CD8-positive, alpha-beta memory T cell (primary cell): ENCODE measurements at regions not wholly inside any gene's neighbourhood (a gene's known extent, or its start where the extent isn't known, plus 50 kb on each side); places are given as distances from the start of the nearest gene placed in this dataset.
"Not testable (repeated sequence)": the region's sequence is repeated elsewhere in the genome, so short reads cannot be mapped to it uniquely, and the experiment has no call there.

Source experiments
- CTCF ChIA-PET: fragments of 350-600 bp; sonication (Branson Sonifier 250); formaldehyde crosslinking; loops from one replicate; lab custom pipeline; 2021; ENCODE audit warnings: antibody characterized with exemption; lab: Charles Lee
- POLR2A ChIA-PET: fragments of 350-600 bp; sonication (Branson Sonifier 250); formaldehyde crosslinking; loops from one replicate; lab custom pipeline; 2021; ENCODE audit warnings: antibody characterized with exemption; lab: Charles Lee
- DNase-seq, 5 donors: peaks; one replicate each; pipeline versions ENCODE4 v3.0.0 to v3.0.0-alpha.2; 2020 to 2022; ENCODE audit warnings: mixed read lengths in 1 of 5
- H3K27ac ChIP-seq: one replicate; pipeline ENCODE4 v1.7.0; 2013; ENCODE audit warnings: low read depth, mild to moderate bottlenecking, low read length, moderate library complexity
- H3K27me3 ChIP-seq: 2 replicates; pipeline ENCODE4 v1.7.0; 2013; ENCODE audit warnings: low read length, mild to moderate bottlenecking; ENCODE audit not compliant: insufficient read depth, poor library complexity, severe bottlenecking
- H3K36me3 ChIP-seq: 2 replicates; pipeline ENCODE4 v1.7.0; 2013; ENCODE audit warnings: mild to moderate bottlenecking, low read length, moderate library complexity; ENCODE audit not compliant: insufficient read depth
- H3K4me1 ChIP-seq: 2 replicates; pipeline ENCODE4 v1.7.0; 2013; ENCODE audit warnings: mild to moderate bottlenecking, low read length, moderate library complexity; ENCODE audit not compliant: insufficient read depth
- H3K4me3 ChIP-seq: 2 replicates; pipeline ENCODE4 v1.7.0; 2013; ENCODE audit warnings: mild to moderate bottlenecking, low read length
- H3K9me3 ChIP-seq: 2 replicates; pipeline ENCODE4 v1.7.0; 2013; ENCODE audit warnings: mild to moderate bottlenecking, low read length
- H3K27ac Mint-ChIP-seq, 8 donors: one replicate each; pipeline ENCODE4 v1.8.0; 2020 to 2021; ENCODE audit warnings: mixed read lengths in 8 of 8, mild to moderate bottlenecking in 6 of 8, inconsistent platforms in 3 of 8, moderate library complexity in 3 of 8
- H3K27me3 Mint-ChIP-seq, 2 donors: one replicate each; pipeline ENCODE4 v1.8.0; 2020 to 2021; ENCODE audit warnings: mixed read lengths in 2 of 2, mild to moderate bottlenecking in 1 of 2, moderate library complexity in 1 of 2
- H3K36me3 Mint-ChIP-seq, 3 donors: one replicate each; pipeline ENCODE4 v1.8.0; 2020 to 2021; ENCODE audit warnings: mixed read lengths in 3 of 3, inconsistent platforms in 1 of 3, mild to moderate bottlenecking in 1 of 3
- H3K4me1 Mint-ChIP-seq, 3 donors: one replicate each; pipeline ENCODE4 v1.8.0; 2020 to 2021; ENCODE audit warnings: mixed read lengths in 3 of 3, inconsistent platforms in 1 of 3, mild to moderate bottlenecking in 1 of 3
- H3K4me3 Mint-ChIP-seq, 7 donors: one replicate each; pipeline ENCODE4 v1.8.0; 2020 to 2021; ENCODE audit warnings: mixed read lengths in 7 of 7, mild to moderate bottlenecking in 6 of 7, moderate library complexity in 4 of 7, inconsistent platforms in 2 of 7
- H3K9me3 Mint-ChIP-seq, 5 donors: one replicate each; pipeline ENCODE4 v1.8.0; 2020 to 2022; ENCODE audit warnings: mixed read lengths in 5 of 5, mild to moderate bottlenecking in 3 of 5, moderate library complexity in 2 of 5, inconsistent platforms in 1 of 5

DNA sequence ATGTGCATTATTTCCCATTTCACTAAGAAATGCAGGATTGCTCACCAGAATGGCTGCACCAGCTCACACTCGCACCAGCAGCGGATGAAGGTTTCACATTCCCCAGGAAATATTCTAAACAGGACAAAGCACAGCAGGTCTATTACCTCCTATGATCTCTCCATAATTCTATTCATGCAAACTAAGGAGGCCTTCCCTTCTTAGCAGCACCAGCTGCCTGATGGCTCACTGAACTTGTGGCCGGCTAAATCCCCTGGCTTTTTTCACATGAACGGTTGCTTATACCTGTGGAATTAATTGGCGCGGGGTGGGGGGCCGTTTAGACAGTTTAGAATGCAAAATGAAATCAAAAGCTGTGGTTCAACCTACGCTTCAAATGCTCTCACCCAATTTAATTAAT lies 73.5 kb upstream of the SRD5A3 start:
- CTCF ChIA-PET: no interaction called here
- no peak for DNase-seq
- Mint-ChIP-seq H3K36me3 (no peaks in the 10 kb centered on the region), H3K4me3 (no peak overlapping the region), H3K27me3 (peaks cover 9 to 26% of the 10 kb centered on the region in 2 donors), H3K27ac (no peak overlapping the region), H3K4me1 (no peaks in the 10 kb centered on the region), H3K9me3 (no peaks in the 10 kb centered on the region)
- no peaks in the 10 kb centered on the region for H3K27me3 ChIP-seq
- H3K27ac ChIP-seq: no peak overlapping the region
- no peaks in the 10 kb centered on the region for H3K9me3 ChIP-seq
- H3K4me3 ChIP-seq: no peak overlapping the region
- H3K36me3 ChIP-seq: no peaks in the 10 kb centered on the region
- POLR2A ChIA-PET: no interaction called here
- H3K4me1 ChIP-seq: no peaks in the 10 kb centered on the region

DNA sequence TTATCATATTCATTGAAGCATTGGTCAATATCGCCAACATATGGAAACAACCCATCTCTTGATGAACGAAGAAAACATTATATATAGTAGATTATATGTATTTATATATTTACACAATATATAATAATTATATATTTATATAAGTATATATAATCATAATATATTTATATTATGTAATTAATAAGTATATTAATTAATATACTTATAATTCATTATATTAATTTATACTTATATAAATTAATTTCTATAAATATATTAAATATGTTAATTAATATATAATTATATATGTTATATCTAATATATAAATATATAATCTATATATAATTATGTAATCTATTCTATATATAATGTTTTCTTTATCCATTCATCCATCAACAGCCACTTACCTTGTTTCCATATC lies 69.0 kb upstream of the SRD5A3 start:
- ChIA-PET POLR2A (no interaction called here), CTCF (no interaction called here)
- no peaks in the 10 kb centered on the region for H3K4me1 ChIP-seq

DNA sequence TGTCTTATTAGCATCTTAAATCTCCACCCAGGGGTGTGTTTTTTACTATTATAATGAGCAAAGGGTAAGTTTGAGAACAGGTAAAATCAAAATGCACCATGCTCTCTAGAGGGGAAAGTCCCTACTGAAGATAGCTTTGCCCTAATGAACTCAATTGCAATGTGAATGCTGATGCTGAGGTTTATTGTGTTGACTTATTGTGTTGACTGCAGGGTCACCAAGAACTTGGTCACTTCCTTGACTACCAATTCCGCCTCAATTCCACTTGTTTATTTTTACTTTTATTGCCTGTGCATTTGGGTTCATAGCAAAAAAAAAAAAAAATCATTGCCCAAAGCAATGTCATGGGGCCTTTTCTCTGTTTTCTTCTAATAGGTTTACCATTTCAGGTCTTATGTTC lies 67.7 kb upstream of the SRD5A3 start:
- ChIA-PET CTCF (no interaction called here), POLR2A (no interaction called here)
- no peak overlapping the region for H3K4me3 Mint-ChIP-seq
- H3K36me3 Mint-ChIP-seq: no peaks in the 10 kb centered on the region
- Histone ChIP-seq H3K27me3 (no peaks in the 10 kb centered on the region), H3K4me1 (no peaks in the 10 kb centered on the region), H3K36me3 (no peaks in the 10 kb centered on the region), H3K4me3 (no peak overlapping the region), H3K9me3 (no peaks in the 10 kb centered on the region), H3K27ac (no peak overlapping the region)
- peaks cover 0 to 24% of the 10 kb centered on the region in 2 donors for H3K27me3 Mint-ChIP-seq
- no peak for DNase-seq
- peaks cover 10 to 16% (median 13%) of the 10 kb centered on the region in 5 donors for H3K9me3 Mint-ChIP-seq
- H3K4me1 Mint-ChIP-seq: no peaks in the 10 kb centered on the region
- H3K27ac Mint-ChIP-seq: no peak overlapping the region

More for the DNA sequence above, 69.0 kb upstream of the SRD5A3 start:
- H3K27me3 ChIP-seq: no peaks in the 10 kb centered on the region
- H3K4me3 ChIP-seq: no peak overlapping the region
- peaks cover 0 to 8% (median 6%) of the 10 kb centered on the region in 5 donors for H3K9me3 Mint-ChIP-seq
- H3K27ac Mint-ChIP-seq: no peak overlapping the region
- no peaks in the 10 kb centered on the region for H3K4me1 Mint-ChIP-seq
- no peak for DNase-seq
- no peak overlapping the region for H3K27ac ChIP-seq
- H3K27me3 Mint-ChIP-seq: peaks cover 2 to 26% of the 10 kb centered on the region in 2 donors
- H3K36me3 ChIP-seq: no peaks in the 10 kb centered on the region
- no peaks in the 10 kb centered on the region for H3K9me3 ChIP-seq
- no peaks in the 10 kb centered on the region for H3K36me3 Mint-ChIP-seq
- H3K4me3 Mint-ChIP-seq: no peak overlapping the region

DNA sequence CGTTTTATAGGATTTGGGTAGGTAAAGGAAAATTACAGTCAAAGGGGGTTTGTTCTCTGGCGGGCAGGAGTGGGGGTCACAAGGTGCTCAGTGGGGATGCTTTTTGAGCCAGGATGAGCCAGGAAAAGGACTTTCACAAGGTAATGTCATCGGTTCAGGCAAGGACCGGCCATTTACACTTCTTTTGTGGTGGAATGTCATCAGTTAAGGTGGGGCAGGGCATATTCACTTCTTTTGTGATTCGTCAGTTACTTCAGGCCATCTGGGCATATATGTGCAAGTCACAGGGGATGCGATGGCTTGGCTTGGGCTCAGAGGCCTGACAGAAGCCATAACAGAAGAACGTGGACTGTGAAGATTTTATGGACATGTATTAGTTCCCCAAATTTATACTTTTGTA lies 65.6 kb upstream of the SRD5A3 start:
- H3K9me3 ChIP-seq, DNase-seq, H3K36me3 Mint-ChIP-seq, H3K27ac ChIP-seq, H3K27ac Mint-ChIP-seq, H3K4me3 Mint-ChIP-seq, H3K4me3 ChIP-seq, H3K36me3 ChIP-seq, H3K4me1 Mint-ChIP-seq, CTCF ChIA-PET, POLR2A ChIA-PET, H3K27me3 ChIP-seq, H3K4me1 ChIP-seq: not testable (repeated sequence)
- H3K27me3 Mint-ChIP-seq: peaks cover 0 to 14% of the 10 kb centered on the region in 2 donors
- H3K9me3 Mint-ChIP-seq: peaks cover 23 to 34% (median 27%) of the 10 kb centered on the region in 5 donors

DNA sequence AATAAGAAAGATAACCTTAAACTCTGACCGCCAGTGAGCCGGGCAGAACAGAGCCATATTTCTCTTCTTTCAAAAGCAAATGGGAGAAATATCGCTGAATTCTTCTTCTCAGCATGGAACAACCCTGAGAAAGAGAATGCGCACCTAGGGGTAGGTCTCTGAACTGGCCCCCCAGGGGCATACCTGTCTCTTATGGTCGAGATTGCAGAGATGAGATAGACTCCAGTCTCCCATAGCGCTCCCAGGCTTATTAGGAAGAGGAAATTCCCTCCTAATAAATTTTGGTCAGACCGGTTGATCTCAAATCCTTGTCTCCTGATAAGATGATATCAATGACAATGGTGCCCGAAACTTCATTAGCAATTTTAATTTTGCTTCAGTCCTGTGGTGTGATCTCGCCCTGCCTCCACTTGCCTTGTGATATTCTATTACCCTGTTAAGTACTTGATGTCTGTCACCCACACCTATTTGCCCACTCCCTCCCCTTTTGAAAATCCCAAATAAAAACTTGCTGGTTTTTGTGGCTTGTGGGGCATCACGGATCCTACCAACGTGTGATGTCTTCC lies 64.8 kb upstream of the SRD5A3 start:
- H3K4me3 ChIP-seq, H3K4me1 Mint-ChIP-seq, POLR2A ChIA-PET: not testable (repeated sequence)

DNA sequence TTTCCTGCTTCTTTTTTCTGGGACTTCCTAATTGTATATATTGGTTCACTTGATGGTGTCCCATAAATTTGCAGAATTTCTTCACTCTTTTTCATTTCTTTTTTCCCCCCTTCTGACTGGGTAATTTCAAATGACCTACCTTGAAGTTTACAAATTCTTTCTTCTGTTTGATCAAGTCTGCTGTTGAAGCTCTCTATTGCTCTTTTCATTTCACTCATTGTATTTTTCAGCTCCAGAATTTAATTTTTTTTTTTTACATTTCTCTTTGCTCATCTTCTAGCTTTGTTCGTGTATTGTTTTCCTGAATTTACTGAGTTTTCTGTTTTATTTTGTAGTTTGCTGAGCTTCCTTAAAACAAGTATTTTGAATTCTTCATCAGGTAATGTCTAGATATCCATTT lies 61.7 kb upstream of the SRD5A3 start:
- Mint-ChIP-seq H3K4me1 (no peaks in the 10 kb centered on the region), H3K4me3 (no peak overlapping the region), H3K27me3 (peaks cover 10 to 20% of the 10 kb centered on the region in 2 donors), H3K27ac (peak overlapping the region in 1 of 8 donors; percentile 50), H3K9me3 (peaks cover 27 to 36% (median 30%) of the 10 kb centered on the region in 5 donors), H3K36me3 (peaks cover 0 to 5% (median 0%) of the 10 kb centered on the region in 3 donors)
- no peaks in the 10 kb centered on the region for H3K36me3 ChIP-seq
- DNase-seq: no peak
- H3K4me1 ChIP-seq: no peaks in the 10 kb centered on the region
- no peaks in the 10 kb centered on the region for H3K27me3 ChIP-seq
- no peak overlapping the region for H3K4me3 ChIP-seq
- no peak overlapping the region for H3K27ac ChIP-seq
- ChIA-PET CTCF (no interaction called here), POLR2A (no interaction called here)
- no peaks in the 10 kb centered on the region for H3K9me3 ChIP-seq

More for the DNA sequence above, 64.8 kb upstream of the SRD5A3 start:
- H3K4me3 Mint-ChIP-seq, H3K36me3 ChIP-seq, H3K4me1 ChIP-seq, DNase-seq, H3K27ac Mint-ChIP-seq, H3K27me3 ChIP-seq, CTCF ChIA-PET, H3K9me3 ChIP-seq, H3K27ac ChIP-seq, H3K36me3 Mint-ChIP-seq: not testable (repeated sequence)
- H3K9me3 Mint-ChIP-seq: peaks cover 27 to 36% (median 30%) of the 10 kb centered on the region in 5 donors
- H3K27me3 Mint-ChIP-seq: peaks cover 5 to 14% of the 10 kb centered on the region in 2 donors

DNA sequence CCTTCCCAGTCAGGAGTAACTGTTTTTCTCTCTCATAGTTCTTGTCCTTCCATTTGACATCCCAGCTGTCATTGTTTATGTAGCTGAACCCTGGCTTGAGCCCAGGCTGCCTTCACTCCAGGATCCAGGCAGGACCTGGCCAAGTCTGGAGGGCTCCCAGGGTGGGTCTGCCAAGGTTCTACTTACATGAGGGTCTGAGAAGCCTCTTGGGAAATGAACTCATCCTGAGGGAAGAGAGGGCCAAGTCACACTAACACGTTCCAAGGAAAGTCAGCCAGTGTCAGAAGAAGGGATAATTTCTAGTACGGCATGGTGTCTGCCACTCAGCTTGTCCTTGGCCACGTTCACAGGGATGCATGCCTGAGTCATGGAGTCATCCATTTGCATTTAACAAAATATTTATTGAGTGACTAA lies 54.8 kb upstream of the SRD5A3 start:
- H3K9me3 ChIP-seq: no peaks in the 10 kb centered on the region
- Mint-ChIP-seq H3K36me3 (peaks cover 0 to 5% (median 0%) of the 10 kb centered on the region in 3 donors), H3K27me3 (peaks cover 8 to 30% of the 10 kb centered on the region in 2 donors), H3K4me3 (no peak overlapping the region), H3K4me1 (no peaks in the 10 kb centered on the region), H3K27ac (peak overlapping the region in 1 of 8 donors; percentile 1), H3K9me3 (peaks cover 0 to 2% (median 0%) of the 10 kb centered on the region in 5 donors)
- POLR2A ChIA-PET: no interaction called here
- H3K4me1 ChIP-seq: no peaks in the 10 kb centered on the region
- CTCF ChIA-PET: no interaction called here
- H3K27ac ChIP-seq: no peak overlapping the region
- no peaks in the 10 kb centered on the region for H3K36me3 ChIP-seq
- no peak for DNase-seq
- no peaks in the 10 kb centered on the region for H3K27me3 ChIP-seq
- no peak overlapping the region for H3K4me3 ChIP-seq

DNA sequence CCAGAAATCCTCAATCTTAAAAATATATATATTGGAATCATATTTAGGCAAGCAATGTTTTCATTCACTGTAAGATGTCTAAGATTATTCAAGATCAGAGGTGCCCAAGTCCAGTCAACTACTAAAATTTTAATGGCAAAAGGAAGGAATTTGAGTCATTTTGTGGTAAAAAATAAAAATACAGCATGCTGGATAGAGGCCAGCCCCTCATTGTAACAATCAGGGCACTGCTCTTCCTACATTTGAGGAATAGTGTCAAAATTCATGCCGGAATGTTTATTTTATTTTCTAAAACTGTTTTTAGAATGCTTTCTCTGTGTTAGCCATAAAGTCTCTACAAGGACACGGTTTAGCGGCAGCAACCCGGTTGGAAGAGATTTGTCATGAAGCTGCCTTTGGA lies 49.9 kb upstream of the SRD5A3 start:
- H3K4me3 Mint-ChIP-seq: no peak overlapping the region
- no peak overlapping the region for H3K27ac ChIP-seq
- peaks cover 2 to 37% of the 10 kb centered on the region in 2 donors for H3K27me3 Mint-ChIP-seq
- H3K9me3 Mint-ChIP-seq: peaks cover 0 to 3% (median 0%) of the 10 kb centered on the region in 5 donors
- no peak for DNase-seq
- ChIA-PET POLR2A (no interaction called here), CTCF (no interaction called here)
- H3K9me3 ChIP-seq: no peaks in the 10 kb centered on the region
- H3K36me3 Mint-ChIP-seq: peaks cover 0 to 8% (median 0%) of the 10 kb centered on the region in 3 donors
- H3K4me1 Mint-ChIP-seq: no peaks in the 10 kb centered on the region
- H3K4me1 ChIP-seq: no peaks in the 10 kb centered on the region
- H3K27ac Mint-ChIP-seq: no peak overlapping the region
- no peak overlapping the region for H3K4me3 ChIP-seq
- H3K36me3 ChIP-seq: no peaks in the 10 kb centered on the region
- no peaks in the 10 kb centered on the region for H3K27me3 ChIP-seq
